Astrocyte (in vitro differentiated cells and primary cell): ENCODE measurements at regions not wholly inside any gene's neighbourhood (a gene's known extent, or its start where the extent isn't known, plus 50 kb on each side); places are given as distances from the start of the nearest gene placed in this dataset.

ENCODE experiments used
- CTCF ChIP-seq: IDR thresholded peaks from 2 replicates; pipeline ENCODE4 v1.5.1; 2011; ENCODE audit warnings: low read depth, mild to moderate bottlenecking, inconsistent platforms, low read length, moderate library complexity; ENCODE audit not compliant: insufficient read depth
- EZH2 ChIP-seq: IDR thresholded peaks from 2 replicates; pipeline ENCODE4 v1.6.1; 2012; ENCODE audit warnings: mild to moderate bottlenecking, low read length, inconsistent platforms; ENCODE audit not compliant: insufficient read depth

GRCh38 chr9:115924669-115924987, 229.0 kb upstream of the PAPPA start:
- TF ChIP-seq CTCF = no peak
- TF ChIP-seq EZH2 = no peak
